ENCODE measurements at regions not wholly inside any gene's neighbourhood (a gene's known extent, or its start where the extent isn't known, plus 50 kb on each side); places are given as distances from the start of the nearest gene placed in this dataset.

GRCh38 chr6:92910646-92911045 lies 508.7 kb downstream of the EPHA7 start:
- peaks cover 0 to 3% (median 0%) of the 10 kb centered on the region in 7 donors for H3K9me3 Mint-ChIP-seq
- no peak overlapping the region for H3K4me3 Mint-ChIP-seq

GRCh38 chr6:92906385-92906784 lies 513.0 kb downstream of the EPHA7 start:
- H3K27me3 ChIP-seq (ENCODE audit: control insufficient read depth in 2 of 2, insufficient read depth in 2 of 2, low read length in 2 of 2): no peaks in the 10 kb centered on the region
- no peaks in the 10 kb centered on the region for H4K20me1 ChIP-seq (ENCODE audit: insufficient read depth, low read length)
- no peak overlapping the region for H3K4me3 ChIP-seq (replicated peaks in 1 of 3; ENCODE audit: low read depth in 2 of 3, low read length in 3 of 3)
- Mint-ChIP-seq H3K27me3 (ENCODE audit: low read depth in 3 of 3) (peaks cover 0 to 1% (median 0%) of the 10 kb centered on the region in 3 donors), H3K9me3 (no peaks in the 10 kb centered on the region), H3K4me1 (no peaks in the 10 kb centered on the region), H3K27ac (no peak overlapping the region), H3K4me3 (no peak overlapping the region), H3K36me3 (no peaks in the 10 kb centered on the region)
- no peaks in the 10 kb centered on the region for H3K79me2 ChIP-seq (ENCODE audit: insufficient read depth, low read length)
- H3K4me2 ChIP-seq (replicated peaks; ENCODE audit: extremely low read depth, low read length, poor library complexity, severe bottlenecking): no peak overlapping the region
- no peak overlapping the region for H3K27ac ChIP-seq (ENCODE audit: low read depth in 1 of 2, low read length in 2 of 2)
- intact Hi-C loops (cut with micrococcal nuclease): no loop called here
- no peak overlapping the region for H2AFZ ChIP-seq (ENCODE audit: insufficient read depth, low read depth, low read length, poor library complexity, severe bottlenecking)
- DNase-seq: no peak
- no peak overlapping the region for H3K9ac ChIP-seq (ENCODE audit: insufficient read depth, low read length, poor library complexity, severe bottlenecking)
- no peaks in the 10 kb centered on the region for H3K9me3 ChIP-seq (replicated peaks in 1 of 2; ENCODE audit: control insufficient read depth in 1 of 2, insufficient read depth in 1 of 2, low read length in 2 of 2)
- TF ChIP-seq CTCF (IDR thresholded peaks at IDR 0.05): no peak
- no CpG with 5 or more reads among the region's 1 CpG for WGBS (ENCODE audit: insufficient coverage)
- H3K36me3 ChIP-seq (replicated peaks in 1 of 2; ENCODE audit: control insufficient read depth in 1 of 2, insufficient read depth in 2 of 2, low read length in 2 of 2): no peaks in the 10 kb centered on the region
- no peaks in the 10 kb centered on the region for H3K4me1 ChIP-seq (ENCODE audit: control insufficient read depth in 1 of 2, insufficient read depth in 2 of 2, low read length in 2 of 2)

More at GRCh38 chr6:92910646-92911045, 508.7 kb downstream of the EPHA7 start:
- Histone ChIP-seq H3K9me3 (replicated peaks in 1 of 2; ENCODE audit: control insufficient read depth in 1 of 2, insufficient read depth in 1 of 2, low read length in 2 of 2) (no peaks in the 10 kb centered on the region), H3K36me3 (replicated peaks in 1 of 2; ENCODE audit: control insufficient read depth in 1 of 2, insufficient read depth in 2 of 2, low read length in 2 of 2) (no peaks in the 10 kb centered on the region), H3K27me3 (ENCODE audit: control insufficient read depth in 2 of 2, insufficient read depth in 2 of 2, low read length in 2 of 2) (no peaks in the 10 kb centered on the region), H3K4me3 (replicated peaks in 1 of 3; ENCODE audit: low read depth in 2 of 3, low read length in 3 of 3) (no peak overlapping the region), H4K20me1 (ENCODE audit: insufficient read depth, low read length) (no peaks in the 10 kb centered on the region), H3K4me2 (replicated peaks; ENCODE audit: extremely low read depth, low read length, poor library complexity, severe bottlenecking) (no peak overlapping the region), H2AFZ (ENCODE audit: insufficient read depth, low read depth, low read length, poor library complexity, severe bottlenecking) (no peak overlapping the region), H3K27ac (ENCODE audit: low read depth in 1 of 2, low read length in 2 of 2) (no peak overlapping the region), H3K9ac (ENCODE audit: insufficient read depth, low read length, poor library complexity, severe bottlenecking) (no peak overlapping the region), H3K4me1 (ENCODE audit: control insufficient read depth in 1 of 2, insufficient read depth in 2 of 2, low read length in 2 of 2) (no peaks in the 10 kb centered on the region), H3K79me2 (ENCODE audit: insufficient read depth, low read length) (no peaks in the 10 kb centered on the region)
- intact Hi-C loops (cut with micrococcal nuclease): no loop called here
- Mint-ChIP-seq H3K4me1 (no peaks in the 10 kb centered on the region), H3K36me3 (no peaks in the 10 kb centered on the region), H3K27ac (no peak overlapping the region), H3K27me3 (ENCODE audit: low read depth in 3 of 3) (peaks cover 0 to 1% (median 0%) of the 10 kb centered on the region in 3 donors)
- no peak for TF ChIP-seq CTCF (IDR thresholded peaks at IDR 0.05)
- WGBS (ENCODE audit: insufficient coverage): no CpG with 5 or more reads among the region's 1 CpG
- no peak for DNase-seq
